Glutamatergic neuron (in vitro differentiated cells): ENCODE measurements at regions not wholly inside any gene's neighbourhood (a gene's known extent, or its start where the extent isn't known, plus 50 kb on each side); places are given as distances from the start of the nearest gene placed in this dataset.

Experiments used
- DNase-seq: peaks from one replicate; pipeline ENCODE4 v3.0.0; 2022
- H3K27ac Mint-ChIP-seq: one replicate; pipeline ENCODE4 v1.8.0; 2020; ENCODE audit warnings: mild to moderate bottlenecking, mixed read lengths, inconsistent platforms; ENCODE audit not compliant: unreplicated experiment
- H3K27me3 Mint-ChIP-seq: one replicate; pipeline ENCODE4 v1.8.0; 2020; ENCODE audit warnings: mild to moderate bottlenecking, moderate library complexity, mixed read lengths, inconsistent platforms; ENCODE audit not compliant: unreplicated experiment
- H3K36me3 Mint-ChIP-seq: one replicate; pipeline ENCODE4 v1.8.0; 2020; ENCODE audit warnings: mild to moderate bottlenecking, mixed read lengths, inconsistent platforms; ENCODE audit not compliant: unreplicated experiment
- H3K4me1 Mint-ChIP-seq: one replicate; pipeline ENCODE4 v1.8.0; 2020; ENCODE audit warnings: mild to moderate bottlenecking, low read depth, mixed read lengths, inconsistent platforms; ENCODE audit not compliant: unreplicated experiment
- H3K4me3 Mint-ChIP-seq: one replicate; pipeline ENCODE4 v1.8.0; 2020; ENCODE audit warnings: mild to moderate bottlenecking, mixed read lengths, inconsistent platforms; ENCODE audit not compliant: unreplicated experiment
- H3K9me3 Mint-ChIP-seq: one replicate; pipeline ENCODE4 v1.8.0; 2020; ENCODE audit warnings: mild to moderate bottlenecking, moderate library complexity, mixed read lengths, inconsistent platforms; ENCODE audit not compliant: unreplicated experiment
- TF ChIP-seq, protein P1 (sequence below): fragments of 200-600 bp; sonication (generic); IDR thresholded peaks from one replicate; pipeline ENCODE4 v1.5.0; 2021; ENCODE audit not compliant: partially characterized antibody, unreplicated experiment

DNA sequence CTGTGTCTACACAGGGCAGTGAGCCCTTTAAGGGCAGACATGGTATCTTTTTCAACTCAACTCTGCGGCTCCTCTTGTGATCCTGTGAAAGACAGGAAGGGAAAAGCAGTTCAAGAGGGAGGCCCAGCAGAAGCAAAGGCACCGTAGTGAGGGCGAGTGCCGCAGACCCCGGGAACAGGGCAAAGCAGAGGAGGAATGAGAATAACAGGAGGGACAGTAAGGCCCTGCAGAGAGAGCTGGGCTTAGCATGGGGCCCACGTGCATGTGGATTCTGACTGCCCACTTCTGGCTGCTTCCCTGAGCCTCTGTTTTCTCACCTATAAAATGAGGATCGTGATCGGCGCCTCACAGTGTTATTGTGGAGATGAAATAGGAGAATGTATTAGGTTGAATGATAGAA is 409.3 kb downstream of the PTPRU start:
- Mint-ChIP-seq H3K4me3 (no peak overlapping the region), H3K27me3 (no peaks in the 10 kb centered on the region)

DNA sequence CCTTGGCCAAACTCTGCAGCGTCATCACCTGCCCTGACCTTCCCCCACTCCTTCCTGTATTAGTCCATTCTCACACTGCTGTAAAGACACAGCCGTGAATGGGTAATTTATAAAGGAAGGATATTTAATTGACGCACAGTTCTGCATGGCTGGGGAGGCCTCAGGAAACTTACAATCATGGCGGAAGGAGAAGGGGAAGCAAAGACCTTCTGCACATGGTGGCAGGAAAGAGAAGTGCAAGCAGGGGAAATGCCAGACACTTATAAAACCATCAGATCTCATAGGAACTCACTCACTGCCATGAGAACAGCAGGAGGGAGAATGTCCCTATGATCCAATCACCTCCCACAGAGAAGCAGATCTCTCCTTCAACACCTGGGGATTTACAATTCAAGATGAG is 408.5 kb downstream of the PTPRU start:
- TF ChIP-seq, protein P1, sequence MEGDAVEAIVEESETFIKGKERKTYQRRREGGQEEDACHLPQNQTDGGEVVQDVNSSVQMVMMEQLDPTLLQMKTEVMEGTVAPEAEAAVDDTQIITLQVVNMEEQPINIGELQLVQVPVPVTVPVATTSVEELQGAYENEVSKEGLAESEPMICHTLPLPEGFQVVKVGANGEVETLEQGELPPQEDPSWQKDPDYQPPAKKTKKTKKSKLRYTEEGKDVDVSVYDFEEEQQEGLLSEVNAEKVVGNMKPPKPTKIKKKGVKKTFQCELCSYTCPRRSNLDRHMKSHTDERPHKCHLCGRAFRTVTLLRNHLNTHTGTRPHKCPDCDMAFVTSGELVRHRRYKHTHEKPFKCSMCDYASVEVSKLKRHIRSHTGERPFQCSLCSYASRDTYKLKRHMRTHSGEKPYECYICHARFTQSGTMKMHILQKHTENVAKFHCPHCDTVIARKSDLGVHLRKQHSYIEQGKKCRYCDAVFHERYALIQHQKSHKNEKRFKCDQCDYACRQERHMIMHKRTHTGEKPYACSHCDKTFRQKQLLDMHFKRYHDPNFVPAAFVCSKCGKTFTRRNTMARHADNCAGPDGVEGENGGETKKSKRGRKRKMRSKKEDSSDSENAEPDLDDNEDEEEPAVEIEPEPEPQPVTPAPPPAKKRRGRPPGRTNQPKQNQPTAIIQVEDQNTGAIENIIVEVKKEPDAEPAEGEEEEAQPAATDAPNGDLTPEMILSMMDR: no peak
- DNase-seq: no peak
- H3K4me1 Mint-ChIP-seq: no peaks in the 10 kb centered on the region
- no peaks in the 10 kb centered on the region for H3K27me3 Mint-ChIP-seq
- H3K9me3 Mint-ChIP-seq: no peaks in the 10 kb centered on the region
- H3K4me3 Mint-ChIP-seq: no peak overlapping the region
- H3K27ac Mint-ChIP-seq: no peak overlapping the region
- no peaks in the 10 kb centered on the region for H3K36me3 Mint-ChIP-seq

More for the DNA sequence above, 409.3 kb downstream of the PTPRU start:
- Mint-ChIP-seq H3K36me3 (no peaks in the 10 kb centered on the region), H3K9me3 (no peaks in the 10 kb centered on the region), H3K4me1 (no peaks in the 10 kb centered on the region), H3K27ac (no peak overlapping the region)
- DNase-seq: no peak
- TF ChIP-seq, protein P1: no peak

DNA sequence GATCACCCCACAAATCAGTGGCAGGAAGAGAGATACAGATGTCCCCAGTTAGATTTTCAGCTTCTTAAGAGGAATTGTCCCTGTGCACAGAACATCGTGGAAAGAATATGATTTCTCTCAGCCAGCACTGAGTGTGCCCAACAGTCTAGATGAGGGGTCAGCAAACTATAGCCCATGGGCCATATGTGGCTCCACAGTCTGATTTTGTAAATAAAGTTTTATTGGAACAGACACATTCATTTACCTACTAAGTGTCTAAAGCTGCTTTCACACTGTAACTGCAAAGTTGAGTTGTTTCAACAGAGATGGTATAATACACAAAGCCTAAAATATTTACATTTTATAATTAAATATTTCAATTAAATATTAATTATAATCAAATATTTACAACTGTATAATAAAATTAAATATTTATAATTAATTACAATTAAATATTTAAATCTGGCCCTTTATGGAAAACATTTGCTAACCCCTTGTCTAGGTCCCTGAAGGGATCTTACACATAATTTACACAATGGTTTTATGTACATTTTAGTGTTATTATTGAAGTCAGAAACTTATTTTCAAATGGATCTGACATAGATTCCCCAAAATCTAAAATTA is 407.6 kb downstream of the PTPRU start:
- H3K4me3 Mint-ChIP-seq: no peak overlapping the region
- no peaks in the 10 kb centered on the region for H3K9me3 Mint-ChIP-seq
- no peaks in the 10 kb centered on the region for H3K27me3 Mint-ChIP-seq
- no peak for DNase-seq
- no peaks in the 10 kb centered on the region for H3K4me1 Mint-ChIP-seq
- H3K27ac Mint-ChIP-seq: no peak overlapping the region
- H3K36me3 Mint-ChIP-seq: no peaks in the 10 kb centered on the region
- TF ChIP-seq, protein P1: no peak

DNA sequence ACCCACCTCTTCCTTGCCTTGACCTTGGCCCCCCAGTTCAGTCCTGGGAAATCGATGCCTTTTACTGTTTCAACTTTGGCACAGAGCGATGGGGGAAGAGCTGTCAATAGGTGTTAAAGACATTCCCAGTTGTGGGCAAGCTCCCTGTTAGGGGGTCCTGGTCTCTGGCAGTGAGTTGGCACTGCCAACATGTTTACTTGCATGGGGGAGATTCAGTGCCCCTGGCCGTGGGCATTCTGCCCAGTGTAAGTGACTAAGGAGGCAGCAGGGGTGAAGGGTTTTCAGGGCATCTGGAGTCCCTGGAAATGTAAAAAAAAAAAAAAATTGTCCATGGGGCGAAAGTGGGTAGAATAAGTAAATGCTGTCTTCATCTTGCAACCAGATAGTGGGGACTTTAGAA is 407.0 kb downstream of the PTPRU start:
- H3K9me3 Mint-ChIP-seq: no peaks in the 10 kb centered on the region
- no peaks in the 10 kb centered on the region for H3K4me1 Mint-ChIP-seq
- TF ChIP-seq, protein P1: no peak
- no peaks in the 10 kb centered on the region for H3K36me3 Mint-ChIP-seq
- no peaks in the 10 kb centered on the region for H3K27me3 Mint-ChIP-seq
- H3K4me3 Mint-ChIP-seq: no peak overlapping the region
- no peak overlapping the region for H3K27ac Mint-ChIP-seq
- no peak for DNase-seq

DNA sequence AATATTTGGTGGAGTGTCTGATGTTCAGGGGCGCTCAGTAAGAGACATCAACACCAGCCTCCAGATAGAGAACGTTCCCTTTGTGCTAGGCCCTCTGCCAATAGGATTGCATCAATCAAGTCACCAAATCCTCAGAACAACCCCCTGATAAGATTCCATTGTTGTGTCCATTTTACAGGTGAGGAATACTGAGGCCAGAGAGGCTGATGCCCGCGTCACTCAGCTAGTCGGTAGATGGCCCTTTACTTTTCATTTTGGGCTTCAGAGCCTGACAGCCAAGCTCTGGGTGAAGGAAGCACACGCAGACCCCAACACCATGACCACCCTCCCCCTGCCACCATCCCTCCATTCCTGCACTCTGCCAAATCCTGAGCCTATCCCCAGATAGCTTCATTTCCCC is 406.2 kb downstream of the PTPRU start:
- Mint-ChIP-seq H3K27me3 (no peaks in the 10 kb centered on the region), H3K9me3 (no peaks in the 10 kb centered on the region), H3K4me3 (no peak overlapping the region), H3K27ac (no peak overlapping the region), H3K4me1 (no peaks in the 10 kb centered on the region), H3K36me3 (no peaks in the 10 kb centered on the region)
- no peak for DNase-seq
- TF ChIP-seq, protein P1: no peak
